ENCODE measurements at regions not wholly inside any gene's neighbourhood (a gene's known extent, or its start where the extent isn't known, plus 50 kb on each side); places are given as distances from the start of the nearest gene placed in this dataset.

DNA sequence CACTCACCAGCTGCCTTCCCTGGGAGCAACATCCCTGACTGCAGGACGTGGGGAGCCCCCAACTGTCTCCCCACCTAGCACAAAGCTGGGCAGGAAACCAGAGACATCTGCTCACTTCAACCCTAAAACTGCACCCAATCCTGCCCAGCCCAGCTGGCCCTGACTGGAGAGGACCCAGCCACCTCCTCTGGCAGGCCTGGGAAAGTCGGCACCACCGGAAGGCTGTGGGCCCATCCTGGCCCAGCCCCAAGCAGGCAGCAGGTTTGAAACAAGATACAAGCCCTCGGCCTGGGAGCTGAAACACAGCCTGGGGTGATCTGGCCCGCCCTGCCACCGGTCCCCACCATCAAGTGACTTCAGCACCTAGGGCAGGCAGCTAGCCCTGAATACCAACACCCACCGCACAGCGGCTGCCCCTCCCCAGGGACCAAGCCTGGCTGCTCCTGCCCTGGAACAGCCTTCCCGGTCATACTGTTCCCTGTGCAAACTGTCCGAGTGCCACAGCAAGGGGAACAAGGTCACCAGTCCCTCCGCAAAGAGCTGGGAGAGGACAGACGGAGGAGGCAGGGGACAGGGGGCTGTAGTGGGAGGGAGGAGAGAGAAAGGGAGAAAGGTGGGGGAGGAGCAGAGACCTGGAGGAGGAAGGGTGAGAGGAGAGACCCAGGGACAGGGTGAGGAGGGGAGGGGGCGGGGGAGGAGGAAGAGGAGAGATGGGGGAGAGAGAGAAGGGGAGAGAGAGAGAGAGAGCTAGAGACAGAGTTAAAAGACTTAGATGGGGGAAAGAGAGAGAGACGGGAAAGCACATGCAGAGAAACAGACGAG, 115.7 kb downstream of the RFLNA start:
- no peak for DNase-seq

DNA sequence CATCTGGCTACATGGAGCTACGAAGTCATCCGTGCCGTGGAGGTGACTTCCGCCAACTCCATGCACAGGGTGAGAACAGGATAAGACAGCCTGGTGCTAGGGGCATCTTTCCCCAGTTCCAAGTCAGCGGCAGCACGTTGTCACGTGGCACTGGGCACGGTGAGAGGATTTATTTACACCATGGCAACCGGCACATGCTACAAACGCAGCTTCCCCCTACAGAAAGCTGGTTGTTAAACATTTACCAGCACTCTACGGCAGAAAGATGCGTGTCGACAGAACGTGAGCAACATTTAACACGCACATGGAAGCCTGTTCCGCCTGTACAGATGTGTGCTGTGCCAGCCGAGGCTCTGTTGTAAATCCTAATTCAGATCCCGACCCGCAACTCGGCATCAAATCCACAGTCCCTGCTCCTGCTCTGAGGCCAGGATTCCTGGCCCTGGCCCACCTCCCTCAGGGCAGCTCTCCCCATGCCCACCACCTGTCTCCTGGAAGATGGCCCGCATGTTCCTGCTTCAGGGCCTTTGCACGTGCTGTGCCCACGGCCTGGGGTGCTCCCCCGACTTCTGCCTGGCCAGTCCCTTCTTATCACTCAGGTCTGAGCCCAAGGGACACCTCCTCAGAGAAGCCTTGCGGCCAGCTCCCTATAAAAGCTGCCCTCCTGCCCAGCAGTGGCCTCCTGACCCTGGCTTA, 114.1 kb downstream of the RFLNA start:
- no peak for DNase-seq

DNA sequence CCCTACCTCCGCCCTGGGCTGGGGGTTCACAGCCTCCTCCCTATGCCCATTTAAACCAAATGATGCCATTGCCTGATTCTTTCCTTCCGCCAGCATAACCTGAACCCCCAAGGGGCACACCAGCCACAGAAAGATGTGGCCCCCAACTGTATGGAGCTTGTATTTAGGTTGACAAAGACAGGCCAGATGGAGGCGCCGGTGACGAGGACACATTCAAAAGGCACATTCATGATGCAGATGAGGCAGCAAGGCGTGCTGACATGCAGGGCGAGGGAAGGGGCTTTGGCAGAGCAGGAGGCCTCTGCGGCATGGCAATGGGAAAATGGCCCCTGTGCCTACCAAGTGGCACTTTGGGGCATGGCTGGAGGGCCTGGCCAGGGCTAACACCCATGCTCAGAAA, 112.2 kb downstream of the RFLNA start:
- no peak for DNase-seq

DNA sequence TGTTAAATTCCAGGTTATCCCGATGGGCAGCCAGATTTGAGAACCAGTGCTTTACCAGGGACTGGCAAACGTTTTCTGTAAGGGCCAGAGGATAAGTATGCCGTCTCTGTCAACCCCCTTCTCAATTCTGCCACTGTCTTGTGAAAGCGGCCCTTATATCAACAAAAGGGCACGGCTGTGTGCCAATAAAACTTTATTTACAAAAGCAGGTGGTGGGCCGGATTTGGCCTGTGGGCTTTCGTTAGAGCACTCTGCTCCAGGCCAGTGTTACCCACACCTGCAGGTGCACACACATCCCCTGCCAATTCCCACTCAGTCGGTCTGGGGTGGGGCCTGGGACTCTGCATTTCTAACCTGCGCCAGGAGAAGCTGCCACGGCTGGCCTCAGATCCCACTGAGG, 111.2 kb downstream of the RFLNA start:
- DNase-seq, result no peak

DNA sequence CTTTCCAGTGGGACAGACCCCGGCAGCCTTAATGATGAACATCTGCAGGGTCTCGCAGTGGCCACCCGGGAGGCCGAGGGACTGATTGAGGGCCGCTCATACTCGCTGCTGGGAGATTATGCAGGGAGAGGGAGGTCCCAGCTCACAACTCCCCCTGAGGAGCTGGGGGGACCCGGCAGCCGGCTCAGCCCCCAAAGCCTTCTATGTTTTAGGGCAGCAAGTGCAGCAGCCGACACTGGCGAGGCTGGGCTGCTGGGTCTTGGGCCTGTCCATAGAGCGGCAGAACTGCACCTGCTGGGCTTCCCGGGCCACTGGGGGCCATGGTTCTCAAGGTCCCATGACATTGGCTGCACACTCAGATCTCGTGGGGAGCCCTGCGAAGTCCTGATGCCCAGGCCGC, 110.7 kb downstream of the RFLNA start:
- no peak for DNase-seq

DNA sequence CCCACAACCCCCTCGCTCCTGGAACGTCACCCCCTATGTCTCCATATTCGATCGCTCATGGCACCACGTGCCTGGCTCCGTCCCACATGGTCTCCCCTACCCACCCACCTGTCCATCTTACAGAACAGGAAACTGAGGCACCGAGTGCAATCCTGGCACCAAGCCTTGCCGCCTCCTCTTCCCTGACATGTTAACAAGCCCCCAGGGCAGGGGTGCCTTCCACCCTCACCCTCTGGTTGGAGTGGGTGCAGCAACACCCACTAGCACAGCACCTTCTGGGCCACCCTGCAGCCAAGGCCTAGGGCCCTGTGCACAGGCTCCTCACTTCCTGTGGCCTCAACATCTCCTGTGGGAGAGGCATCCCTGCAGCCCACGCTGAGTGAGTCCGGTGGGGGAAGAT, 110.3 kb downstream of the RFLNA start:
- DNase-seq, result no peak

DNA sequence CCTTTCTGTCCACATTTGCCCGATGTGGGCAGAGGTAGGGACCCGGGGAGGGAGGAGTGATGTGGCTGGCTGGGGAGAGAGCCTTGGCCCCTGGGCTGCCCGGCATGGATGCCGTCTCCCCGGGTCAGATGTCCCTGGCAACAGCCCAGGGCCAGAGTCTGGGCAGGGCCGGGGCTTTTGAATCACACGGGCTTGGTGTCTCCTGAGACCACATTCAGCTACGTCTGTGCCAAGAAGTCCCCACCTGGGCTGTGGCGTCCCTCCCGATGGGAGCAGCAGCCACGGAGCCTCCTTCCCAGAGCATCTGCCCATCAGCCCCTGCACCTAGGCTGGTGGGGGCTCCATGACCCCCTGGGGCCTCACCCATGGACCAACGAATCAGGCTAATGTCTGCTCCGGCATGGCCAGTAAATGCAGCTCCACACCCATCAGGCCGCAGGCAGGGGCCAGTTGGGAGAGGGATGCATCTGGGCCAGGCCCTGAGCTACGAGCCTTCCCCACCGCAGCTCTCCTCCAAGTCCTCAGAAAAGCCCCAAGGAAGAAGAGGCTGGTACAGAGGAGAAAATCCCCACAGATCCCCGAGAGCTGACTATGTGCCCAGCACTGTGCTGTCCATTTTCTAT, 109.4 kb downstream of the RFLNA start:
- DNase-seq, result no peak

DNA sequence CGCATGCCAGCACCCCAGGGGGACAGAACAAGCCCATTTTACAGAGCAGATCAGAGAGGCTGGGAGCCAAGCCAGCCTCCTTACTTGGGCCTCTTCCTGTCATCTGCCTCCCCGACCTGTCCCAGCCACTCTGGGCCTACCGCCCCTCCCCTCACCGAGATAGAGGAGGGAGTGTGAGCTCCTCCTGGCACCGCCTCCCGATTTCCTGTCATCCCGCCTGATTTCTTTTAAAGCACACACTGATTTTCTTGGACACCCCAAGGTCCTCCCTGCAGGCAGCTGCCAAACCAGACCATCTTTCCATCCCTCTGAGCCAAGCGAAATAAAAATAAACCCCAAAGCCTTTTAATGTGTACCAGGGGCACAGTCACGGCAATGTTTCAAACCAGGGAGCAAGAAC, 108.4 kb downstream of the RFLNA start:
- DNase-seq, result no peak

DNA sequence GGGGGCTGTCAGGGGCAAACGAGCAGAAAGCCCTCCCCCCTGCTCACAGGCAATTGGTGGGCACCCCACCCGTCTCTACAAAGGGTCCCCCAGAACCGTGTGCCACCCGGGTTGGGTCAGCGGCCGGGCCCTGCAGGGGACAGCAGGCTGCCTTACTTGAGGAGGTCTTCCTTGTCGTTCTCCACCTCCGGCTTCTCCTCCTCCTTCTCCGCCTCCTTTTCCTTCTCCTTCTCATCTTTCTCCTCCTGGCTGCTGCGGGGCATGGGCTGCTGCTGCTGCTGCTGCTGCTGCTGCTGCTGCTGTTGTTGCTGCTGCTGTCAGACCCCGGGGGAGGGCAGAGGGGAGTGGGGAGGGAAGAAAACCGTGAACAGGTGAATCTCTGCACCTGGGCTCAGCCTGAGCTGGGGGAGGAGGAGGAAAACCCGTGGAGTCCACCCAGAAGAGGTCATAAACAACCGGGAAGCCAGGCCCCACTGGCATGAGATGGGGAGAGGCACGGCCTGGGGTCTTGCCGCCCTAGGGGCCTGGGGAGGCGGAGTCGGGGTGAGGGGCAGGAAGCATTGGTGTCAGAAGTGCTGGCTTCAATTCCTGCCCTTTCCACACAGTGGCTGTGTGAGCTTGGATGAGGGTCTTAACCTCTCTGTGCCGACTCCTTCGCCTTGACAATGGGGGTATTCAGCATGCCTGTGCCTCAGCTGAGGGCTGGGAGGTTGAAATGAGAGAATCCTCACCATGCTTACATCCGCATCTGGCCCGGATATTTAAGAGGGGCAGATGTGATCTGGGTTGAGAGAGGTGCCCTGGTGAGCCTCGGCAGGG, 107.6 kb downstream of the RFLNA start:
- no peak for DNase-seq

DNA sequence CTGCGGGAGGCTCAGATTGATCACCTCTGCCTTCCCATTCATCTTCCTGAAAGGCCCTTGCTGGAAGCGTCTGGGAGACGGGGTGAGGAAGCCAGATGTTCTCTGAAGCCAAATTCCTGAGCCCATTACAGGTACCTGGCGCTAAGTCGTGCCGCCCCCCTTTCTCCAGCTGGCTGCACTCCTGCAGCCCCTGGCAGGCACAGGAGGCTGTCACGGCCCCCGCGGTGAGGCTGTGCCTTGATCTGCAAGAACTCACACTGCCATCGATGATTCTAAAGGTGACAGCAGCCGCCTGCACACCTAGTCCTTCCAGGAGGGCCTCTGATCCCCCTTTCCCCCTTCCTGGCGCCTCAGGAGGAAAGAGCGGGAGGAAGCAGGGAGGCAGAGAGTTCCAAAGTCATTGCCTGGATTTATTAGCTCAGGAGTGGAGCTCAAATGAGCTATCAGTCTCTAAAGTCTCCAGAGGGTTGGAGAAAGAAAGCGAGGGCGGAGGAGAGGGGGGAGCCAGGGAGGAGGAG, 106.9 kb downstream of the RFLNA start:
- no peak for DNase-seq

DNA sequence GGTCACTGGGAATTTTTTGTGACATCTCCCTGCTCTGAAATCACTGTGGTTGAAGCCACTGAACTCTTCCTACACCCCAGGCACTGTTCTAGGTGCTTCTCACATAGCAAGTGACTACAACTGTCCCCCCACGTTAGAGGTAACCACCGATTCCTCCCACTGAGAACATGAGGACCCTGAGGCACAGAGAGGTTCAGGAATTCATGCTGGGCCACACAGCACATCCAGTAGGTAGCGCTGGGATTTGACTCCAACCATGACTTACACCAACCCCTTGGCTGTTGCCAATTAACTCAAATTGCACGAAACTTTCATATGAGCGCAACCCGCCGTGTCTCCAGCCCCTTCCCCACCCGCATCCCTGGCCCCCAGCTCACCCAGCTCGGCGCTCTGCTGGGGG, 105.2 kb downstream of the RFLNA start:
- DNase-seq, result no peak

DNA sequence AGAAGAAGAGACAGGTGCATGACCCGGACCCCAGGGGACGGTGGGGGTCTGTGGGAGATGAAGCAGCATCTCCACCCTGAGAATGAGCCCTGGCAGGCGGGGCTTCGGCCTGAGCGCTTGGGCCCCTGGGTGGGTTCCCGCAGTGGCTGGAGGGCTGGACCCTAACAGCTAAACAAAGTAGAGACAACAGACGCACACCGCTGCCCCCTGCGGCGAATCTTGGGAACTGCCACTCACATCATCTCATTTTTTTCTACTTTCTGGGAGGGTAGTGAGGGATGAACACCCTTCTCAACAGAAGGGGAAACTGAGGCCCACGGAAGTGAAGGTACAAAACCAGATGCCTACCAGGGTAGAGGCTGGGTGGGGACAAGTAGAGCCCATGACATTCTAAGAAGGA, 104.7 kb downstream of the RFLNA start:
- no peak for DNase-seq

DNA sequence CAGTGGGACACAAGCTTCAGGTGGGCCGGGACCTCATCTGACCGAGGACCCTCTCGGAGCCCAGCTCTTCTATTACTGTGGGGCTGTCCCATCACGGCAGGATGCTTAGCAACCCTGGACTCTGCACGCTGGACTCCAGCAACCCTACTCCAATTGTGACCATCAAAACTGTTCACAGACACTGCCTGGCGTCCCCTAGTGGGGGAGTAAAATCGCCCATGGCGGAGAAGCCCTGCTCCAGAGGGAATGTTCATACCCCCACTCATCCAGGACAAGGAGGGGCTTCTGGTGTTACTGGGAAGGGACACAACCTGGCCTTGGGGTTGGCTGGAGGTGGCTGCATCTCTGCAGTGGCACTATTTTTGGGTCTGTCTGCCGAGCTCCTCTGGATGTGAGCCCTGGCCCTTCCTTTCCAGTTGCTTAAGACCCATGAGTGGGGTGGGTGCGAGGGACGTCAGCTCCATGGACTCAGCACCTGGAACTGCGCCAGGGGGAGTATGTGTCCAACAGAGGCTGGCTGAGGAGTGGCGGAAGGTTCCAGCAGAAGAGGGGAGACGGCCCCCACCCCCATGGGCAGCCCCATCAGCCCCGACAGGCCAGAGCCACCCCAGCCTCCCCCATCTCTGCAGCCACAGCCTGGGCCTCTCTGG, 103.8 kb downstream of the RFLNA start:
- no peak for DNase-seq

DNA sequence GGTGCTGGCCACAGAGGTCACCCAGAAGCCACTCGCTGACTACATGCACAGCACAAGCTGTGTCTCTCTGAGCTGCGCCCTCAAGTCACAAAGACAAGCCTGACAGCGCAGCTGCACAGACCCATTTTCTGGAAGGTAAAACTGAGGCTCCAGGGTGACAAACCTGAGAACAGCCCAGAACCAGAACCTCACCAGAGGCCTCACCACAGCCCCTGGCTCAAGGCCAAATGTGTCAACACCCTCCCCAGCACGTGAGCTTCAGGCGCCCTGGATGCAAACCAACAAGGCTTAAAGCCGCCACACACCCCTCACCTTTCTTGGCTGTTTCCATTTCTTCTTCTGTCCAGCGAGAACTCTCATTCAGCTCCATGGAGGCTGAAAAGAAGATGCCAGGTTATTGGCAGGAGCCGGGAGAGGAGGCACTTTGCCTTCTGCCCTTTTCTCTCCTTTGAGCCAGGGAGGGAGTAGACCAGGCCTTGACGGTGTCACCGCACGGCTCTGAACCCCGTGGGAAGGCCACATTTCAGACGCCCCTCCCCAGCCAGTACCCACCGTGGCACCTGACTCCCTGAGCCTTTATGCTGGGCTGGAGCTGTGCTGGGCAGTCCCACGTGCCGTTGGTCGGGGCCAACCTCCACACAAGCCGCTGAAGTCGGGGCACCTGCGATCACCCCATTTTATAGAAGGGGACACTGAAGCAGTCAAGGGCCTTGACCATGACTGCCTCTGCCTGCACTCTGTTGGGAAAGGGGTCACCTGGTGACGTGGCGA, 103.1 kb downstream of the RFLNA start:
- peak; percentile 57 for DNase-seq

DNA sequence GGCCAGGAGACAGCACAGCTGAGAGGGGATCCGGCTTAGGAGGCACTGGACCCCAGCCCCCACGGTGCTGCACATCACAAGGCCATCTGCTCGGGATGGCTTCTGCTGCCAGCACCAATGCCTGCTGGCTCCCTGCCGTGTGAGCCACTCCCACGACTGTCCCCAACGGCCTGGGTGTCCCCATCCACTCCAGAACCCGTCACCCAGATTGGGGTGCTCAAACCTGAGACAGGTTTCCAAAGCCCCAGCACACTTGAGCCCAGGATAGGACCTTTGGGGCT, 102.4 kb downstream of the RFLNA start:
- DNase-seq, result no peak

DNA sequence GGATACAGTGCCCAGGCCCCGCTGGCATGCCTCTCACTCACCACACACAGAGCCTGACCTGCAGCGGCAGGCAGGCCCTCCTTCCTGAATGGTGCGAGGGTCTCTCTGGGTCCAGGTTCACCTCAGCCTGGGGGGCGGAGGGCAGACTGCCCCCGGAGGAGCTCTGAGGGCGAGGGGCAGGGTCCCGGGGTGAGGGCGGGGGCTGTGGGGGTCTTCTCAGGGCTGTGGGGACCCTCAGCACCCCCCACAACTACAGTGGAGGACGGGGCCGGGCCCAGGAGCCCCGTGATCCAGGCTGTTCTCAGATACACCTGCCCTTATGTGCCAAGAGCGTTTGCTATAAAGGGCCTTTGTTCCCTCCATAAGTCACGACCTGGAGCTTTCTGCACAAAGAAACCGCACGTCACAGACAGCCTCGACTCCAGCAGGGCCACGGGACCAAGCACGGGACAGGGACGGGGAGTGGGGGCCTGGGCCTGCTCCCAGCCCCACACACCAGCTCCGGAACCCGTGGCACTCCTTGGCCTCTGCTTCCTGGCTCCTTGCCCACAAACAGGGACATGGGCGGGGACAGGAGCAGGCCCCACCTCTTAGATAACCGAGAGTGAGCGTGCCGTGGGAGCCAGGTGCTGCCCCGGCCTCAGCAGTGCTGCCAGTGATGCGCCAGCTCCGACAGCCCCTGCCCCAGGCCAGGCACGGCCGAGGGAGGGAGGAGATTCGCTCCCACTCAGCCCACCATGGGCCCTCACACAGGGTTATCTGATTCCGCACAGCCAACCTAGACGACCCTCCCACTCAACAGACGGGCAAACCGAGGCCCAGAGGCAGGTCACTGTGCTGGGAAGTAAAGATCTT, 101.9 kb downstream of the RFLNA start:
- DNase-seq, result no peak

DNA sequence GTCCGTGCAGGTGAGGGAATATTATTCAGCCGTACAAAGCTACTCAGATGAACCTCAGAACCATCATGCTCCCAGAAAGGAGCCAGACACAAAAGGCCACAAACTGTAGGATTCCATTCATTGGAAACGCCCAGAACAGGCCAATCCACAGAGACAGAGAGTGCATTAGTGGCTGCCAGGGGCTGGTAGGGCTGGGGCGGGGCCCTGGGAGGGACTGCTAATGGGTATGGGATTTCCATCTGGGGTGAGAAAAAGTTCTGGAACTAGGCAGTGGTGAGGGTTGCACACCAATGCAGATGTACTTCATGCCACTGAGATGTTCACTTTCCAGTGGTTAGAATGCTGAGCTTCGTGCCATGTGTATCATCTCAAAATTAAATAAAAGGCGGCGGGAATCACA, 101.1 kb downstream of the RFLNA start:
- no peak for DNase-seq

DNA sequence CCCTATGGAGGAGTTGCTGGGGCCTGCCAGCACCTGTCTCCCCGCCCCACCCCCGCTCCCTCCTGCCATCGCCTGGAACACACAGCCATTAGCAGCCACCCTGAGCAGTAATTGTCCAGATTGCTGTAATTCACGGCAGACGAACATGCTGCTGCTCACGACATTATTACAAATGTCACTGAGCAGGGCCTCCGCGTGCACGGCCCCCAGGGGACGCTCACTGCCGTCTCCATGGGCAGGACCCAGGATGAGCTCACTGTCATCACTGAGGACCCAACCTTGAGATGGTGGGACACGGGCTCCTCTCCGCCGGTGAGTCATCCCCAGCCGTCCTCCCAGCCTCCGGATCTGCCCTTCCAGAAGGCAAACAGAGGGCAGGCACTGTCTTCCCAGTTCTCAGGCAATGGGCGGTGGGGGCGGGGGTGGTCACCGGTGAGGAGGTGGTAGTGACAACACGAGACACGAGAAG, 100.4 kb downstream of the RFLNA start:
- peak; percentile 32 for DNase-seq

DNA sequence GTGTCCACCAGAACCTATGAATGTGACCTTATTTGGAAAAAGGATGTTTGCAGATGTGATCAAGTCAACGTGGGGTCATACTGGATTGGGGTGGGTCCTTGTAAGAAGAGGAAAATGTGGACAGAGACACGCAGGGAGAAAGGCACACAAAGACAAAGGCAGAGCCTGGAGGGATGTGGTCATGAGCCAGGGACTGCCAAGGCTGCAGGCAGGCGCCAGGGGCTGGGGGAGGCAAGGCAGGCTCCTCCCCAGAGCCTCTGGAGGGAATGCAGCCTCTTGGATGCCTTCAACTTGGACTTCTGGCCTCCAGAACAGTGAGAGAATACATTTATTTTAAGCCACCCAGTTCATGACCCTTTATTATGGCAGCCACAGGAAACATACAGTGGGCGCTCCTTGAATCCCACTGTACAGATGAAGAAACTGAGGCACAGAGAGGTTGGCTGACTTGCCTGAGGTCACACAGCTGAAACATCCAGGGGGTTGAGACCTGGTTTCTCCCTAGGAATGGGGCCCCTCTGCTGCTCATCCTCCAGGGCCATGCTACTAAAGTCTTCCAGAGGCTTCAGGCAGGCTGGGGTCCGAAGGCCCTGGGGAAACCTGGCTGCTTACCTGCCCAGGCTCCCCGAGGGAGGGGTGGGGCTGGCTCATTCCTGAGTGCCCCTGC, 99.7 kb downstream of the RFLNA start:
- DNase-seq, result no peak

DNA sequence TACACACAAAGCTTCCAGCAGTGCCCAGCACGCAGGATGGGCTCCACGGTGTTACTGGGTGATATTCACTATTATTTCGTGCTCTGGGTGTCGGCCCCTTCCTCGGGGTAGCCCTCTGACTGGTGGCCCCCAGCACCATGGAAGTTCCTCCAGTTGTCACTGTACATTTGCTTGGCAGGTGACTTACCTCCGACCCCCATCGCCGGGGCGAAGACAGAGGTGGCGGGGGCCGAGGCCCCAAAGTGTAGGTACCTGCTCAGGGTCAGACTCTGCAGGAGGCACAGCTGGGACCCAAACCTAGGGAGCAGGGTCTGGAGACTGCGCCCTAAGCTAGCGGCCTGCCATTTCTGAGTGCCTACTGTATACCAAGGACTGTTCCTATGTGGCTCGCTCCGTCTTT, 98.9 kb downstream of the RFLNA start:
- no peak for DNase-seq

All from fibroblast of skin of right quadriceps (primary cell).